ENCODE measurements at regions not wholly inside any gene's neighbourhood (a gene's known extent, or its start where the extent isn't known, plus 50 kb on each side); places are given as distances from the start of the nearest gene placed in this dataset.

GRCh38 chr2:173463846-173464245, 109.2 kb downstream of the CDCA7 start:
- TF ChIP-seq CTCF (IDR thresholded peaks at IDR 0.05; ENCODE audit: unreplicated experiment), result no peak
- H3K27ac Mint-ChIP-seq (ENCODE audit: unreplicated experiment), result no peak overlapping the region

GRCh38 chr2:173467751-173468150, 113.1 kb downstream of the CDCA7 start:
- no peaks in the 10 kb centered on the region for H3K9me3 Mint-ChIP-seq (ENCODE audit: unreplicated experiment)

More at GRCh38 chr2:173463846-173464245, 109.2 kb downstream of the CDCA7 start:
- Mint-ChIP-seq H3K36me3 (ENCODE audit: low read depth, unreplicated experiment) (no peaks in the 10 kb centered on the region), H3K4me1 (ENCODE audit: unreplicated experiment) (peaks cover 14% of the 10 kb centered on the region), H3K27me3 (ENCODE audit: unreplicated experiment) (no peaks in the 10 kb centered on the region), H3K4me3 (ENCODE audit: unreplicated experiment) (no peak overlapping the region), H3K9me3 (ENCODE audit: unreplicated experiment) (no peaks in the 10 kb centered on the region)
- DNase-seq (ENCODE audit: low spot score), result no peak

GRCh38 chr2:173468266-173468793, 113.7 kb downstream of the CDCA7 start:
- Mint-ChIP-seq H3K27ac (ENCODE audit: unreplicated experiment) (no peak overlapping the region), H3K4me3 (ENCODE audit: unreplicated experiment) (no peak overlapping the region)

More at GRCh38 chr2:173467751-173468150, 113.1 kb downstream of the CDCA7 start:
- H3K4me1 Mint-ChIP-seq (ENCODE audit: unreplicated experiment), result peaks cover 11% of the 10 kb centered on the region
- H3K27ac Mint-ChIP-seq (ENCODE audit: unreplicated experiment), result no peak overlapping the region
- no peak for TF ChIP-seq CTCF (IDR thresholded peaks at IDR 0.05; ENCODE audit: unreplicated experiment)
- no peak overlapping the region for H3K4me3 Mint-ChIP-seq (ENCODE audit: unreplicated experiment)
- no peaks in the 10 kb centered on the region for H3K36me3 Mint-ChIP-seq (ENCODE audit: low read depth, unreplicated experiment)
- H3K27me3 Mint-ChIP-seq (ENCODE audit: unreplicated experiment), result no peaks in the 10 kb centered on the region
- DNase-seq (ENCODE audit: low spot score), result no peak

GRCh38 chr2:173472112-173472511, 117.4 kb downstream of the CDCA7 start:
- DNase-seq (ENCODE audit: low spot score), result no peak
- no peak overlapping the region for H3K4me3 Mint-ChIP-seq (ENCODE audit: unreplicated experiment)
- TF ChIP-seq CTCF (IDR thresholded peaks at IDR 0.05; ENCODE audit: unreplicated experiment), result no peak
- no peaks in the 10 kb centered on the region for H3K9me3 Mint-ChIP-seq (ENCODE audit: unreplicated experiment)
- no peaks in the 10 kb centered on the region for H3K4me1 Mint-ChIP-seq (ENCODE audit: unreplicated experiment)
- H3K27ac Mint-ChIP-seq (ENCODE audit: unreplicated experiment), result no peak overlapping the region
- no peaks in the 10 kb centered on the region for H3K27me3 Mint-ChIP-seq (ENCODE audit: unreplicated experiment)
- H3K36me3 Mint-ChIP-seq (ENCODE audit: low read depth, unreplicated experiment), result no peaks in the 10 kb centered on the region

More at GRCh38 chr2:173468266-173468793, 113.7 kb downstream of the CDCA7 start:
- H3K4me1 Mint-ChIP-seq (ENCODE audit: unreplicated experiment), result peaks cover 6% of the 10 kb centered on the region
- H3K9me3 Mint-ChIP-seq (ENCODE audit: unreplicated experiment), result no peaks in the 10 kb centered on the region
- H3K27me3 Mint-ChIP-seq (ENCODE audit: unreplicated experiment), result no peaks in the 10 kb centered on the region
- no peak for DNase-seq (ENCODE audit: low spot score)
- TF ChIP-seq CTCF (IDR thresholded peaks at IDR 0.05; ENCODE audit: unreplicated experiment), result no peak
- H3K36me3 Mint-ChIP-seq (ENCODE audit: low read depth, unreplicated experiment), result no peaks in the 10 kb centered on the region

GRCh38 chr2:173483137-173483536, 128.5 kb downstream of the CDCA7 start:
- H3K9me3 Mint-ChIP-seq (ENCODE audit: unreplicated experiment), result no peaks in the 10 kb centered on the region
- no peak for DNase-seq (ENCODE audit: low spot score)
- no peaks in the 10 kb centered on the region for H3K36me3 Mint-ChIP-seq (ENCODE audit: low read depth, unreplicated experiment)
- TF ChIP-seq CTCF (IDR thresholded peaks at IDR 0.05; ENCODE audit: unreplicated experiment), result no peak
- H3K4me1 Mint-ChIP-seq (ENCODE audit: unreplicated experiment), result peaks cover 3% of the 10 kb centered on the region
- H3K27me3 Mint-ChIP-seq (ENCODE audit: unreplicated experiment), result no peaks in the 10 kb centered on the region
- no peak overlapping the region for H3K4me3 Mint-ChIP-seq (ENCODE audit: unreplicated experiment)
- H3K27ac Mint-ChIP-seq (ENCODE audit: unreplicated experiment), result no peak overlapping the region

All from endothelial cell (in vitro differentiated cells).